HCT116 (cell line): ENCODE measurements at regions not wholly inside any gene's neighbourhood (a gene's known extent, or its start where the extent isn't known, plus 50 kb on each side); places are given as distances from the start of the nearest gene placed in this dataset.

Experiments
- ATAC-seq: fragments of 200-7000 bp; cut with Tn5 transposase; 2 replicates; pipeline ENCODE4 v1.9.1; 2020; ENCODE audit warnings: mild to moderate bottlenecking, moderate library complexity
- BruUV-seq: library from RNA; stranded (reverse); fragments of 400-500 nt; replicated peaks from 2 replicates; lab custom pipeline; 2021; lab: Mats Ljungman, UMichigan
- CTCF ChIA-PET: fragments of 300-600 bp; sonication (Branson Sonifier 250); formaldehyde crosslinking; loops from one replicate; lab custom pipeline; 2021; ENCODE audit warnings: antibody characterized with exemption; lab: Charles Lee
- POLR2A ChIA-PET: fragments of 300-600, 350-600 bp; sonication (Branson Sonifier 250); formaldehyde crosslinking; loops from one replicate; lab custom pipeline; 2021; ENCODE audit warnings: antibody characterized with exemption; lab: Charles Lee
- RAD21 ChIA-PET, 2 experiments: fragments of 300-600 bp; sonication (Branson Sonifier 250); formaldehyde crosslinking; loops; one replicate each; lab custom pipeline; 2023; ENCODE audit warnings: low total read pairs in 2 of 2; ENCODE audit not compliant: uncharacterized antibody in 2 of 2, unreplicated experiment in 2 of 2, low non-redundant PET in 1 of 2; lab: Charles Lee
- DNase-seq: peaks from one replicate; pipeline ENCODE4 v3.0.0-alpha.2; 2010; ENCODE audit warnings: low read depth, low spot score
- H2AFZ ChIP-seq: fragments of 200-600 bp; shearing (Covaris generic), sonication (generic); 2 replicates; pipeline ENCODE4 v1.6.1; 2017; ENCODE audit warnings: low read depth, mixed run types, mixed read lengths, antibody characterized with exemption, low read length; ENCODE audit not compliant: poor library complexity, severe bottlenecking
- H3K27ac ChIP-seq: 2 replicates; pipeline ENCODE4 v1.5.1; 2012; ENCODE audit warnings: low read depth, low read length
- H3K27me3 ChIP-seq: fragments of 200-600 bp; sonication (generic); 2 replicates; pipeline ENCODE4 v1.6.1; 2016; ENCODE audit warnings: mixed run types, low read length, mixed read lengths; ENCODE audit not compliant: insufficient read depth
- H3K36me3 ChIP-seq, 2 experiments: fragments of 200-500 bp in 1 of 2; fragments of 200-600 bp in 1 of 2; sonication (Bioruptor generic) in 1 of 2; sonication (generic) in 1 of 2; 2 replicates each; pipeline versions ENCODE4 v1.5.1 to v1.6.1; 2014 to 2016; ENCODE audit warnings: low read length in 2 of 2, inconsistent platforms in 1 of 2, mixed read lengths in 1 of 2, mixed run types in 1 of 2; ENCODE audit not compliant: insufficient read depth in 2 of 2, control insufficient read depth in 1 of 2
- H3K4me1 ChIP-seq, 2 experiments: fragments of 200-600 bp in 1 of 2; sonication (generic) in 1 of 2; 2 replicates each; pipeline versions ENCODE4 v1.5.1 to v1.6.1; 2012 to 2017; ENCODE audit warnings: low read length in 2 of 2, inconsistent platforms in 1 of 2, mild to moderate bottlenecking in 1 of 2, mixed read lengths in 1 of 2, mixed run types in 1 of 2, moderate library complexity in 1 of 2; ENCODE audit not compliant: insufficient read depth in 2 of 2, control insufficient read depth in 1 of 2
- H3K4me2 ChIP-seq: fragments of 200-600 bp; sonication (generic); 2 replicates; pipeline ENCODE4 v1.6.1; 2017; ENCODE audit warnings: mixed run types, low read length, mixed read lengths
- H3K4me3 ChIP-seq, 2 experiments: fragments of 200-600 bp in 1 of 2; sonication (generic) in 1 of 2; replicated peaks in 1 of 2; 2 replicates each; pipeline ENCODE4 v1.5.1; 2011 to 2016; ENCODE audit warnings: low read length in 2 of 2, control low read depth in 1 of 2, low read depth in 1 of 2, mild to moderate bottlenecking in 1 of 2, mixed read lengths in 1 of 2, mixed run types in 1 of 2
- H3K79me2 ChIP-seq: fragments of 200-600 bp; sonication (generic); 2 replicates; pipeline ENCODE4 v1.6.1; 2017; ENCODE audit warnings: mild to moderate bottlenecking, mixed run types, low read length, moderate library complexity, mixed read lengths; ENCODE audit not compliant: insufficient read depth
- H3K9ac ChIP-seq: fragments of 200-600 bp; sonication (generic); 2 replicates; pipeline ENCODE4 v1.6.1; 2016; ENCODE audit warnings: low read length, mixed read lengths
- H3K9me2 ChIP-seq: fragments of 200-600 bp; sonication (generic), shearing (Covaris generic); 2 replicates; pipeline ENCODE4 v1.6.1; 2017; ENCODE audit warnings: mixed run types, mild to moderate bottlenecking, moderate library complexity; ENCODE audit not compliant: insufficient read depth
- H3K9me3 ChIP-seq, 2 experiments: fragments of 200-500 bp in 1 of 2; fragments of 200-600 bp in 1 of 2; sonication (Bioruptor generic) in 1 of 2; sonication (generic) in 1 of 2; 2 replicates each; pipeline ENCODE4 v1.6.1; 2014 to 2017; ENCODE audit warnings: low read length in 2 of 2, mixed read lengths in 2 of 2, inconsistent platforms in 1 of 2, low read depth in 1 of 2, mild to moderate bottlenecking in 1 of 2, mixed run types in 1 of 2, moderate library complexity in 1 of 2; ENCODE audit not compliant: control insufficient read depth in 1 of 2, insufficient read depth in 1 of 2
- H4K20me1 ChIP-seq: fragments of 200-600 bp; sonication (generic), shearing (Covaris generic); 2 replicates; pipeline ENCODE4 v1.6.1; 2017; ENCODE audit warnings: mixed run types, mild to moderate bottlenecking, moderate library complexity; ENCODE audit not compliant: insufficient read depth
- CBX3 ChIP-seq: IDR thresholded peaks from 2 replicates; pipeline ENCODE4 v1.6.1; 2012; ENCODE audit warnings: low read depth
- ELF1 ChIP-seq: IDR thresholded peaks from 2 replicates; pipeline ENCODE4 v1.6.1; 2012; ENCODE audit warnings: low read depth, borderline replicate concordance
- POLR2A ChIP-seq: IDR thresholded peaks from 2 replicates; pipeline ENCODE4 v1.7.0; 2011; ENCODE audit warnings: borderline replicate concordance; ENCODE audit not compliant: insufficient read depth, insufficient read length; ENCODE audit errors: extremely low read depth
- POLR2AphosphoS5 ChIP-seq: IDR thresholded peaks from 2 replicates; pipeline ENCODE4 v1.6.1; 2011; ENCODE audit warnings: mild to moderate bottlenecking, low read depth, low read length, moderate library complexity
- RAD21 ChIP-seq: IDR thresholded peaks from 2 replicates; pipeline ENCODE4 v1.6.1; 2012; ENCODE audit warnings: low read depth, mild to moderate bottlenecking
- SIN3A ChIP-seq: IDR thresholded peaks from 2 replicates; pipeline ENCODE4 v1.6.1; 2012; ENCODE audit warnings: low read depth
- TCF7L2 ChIP-seq: IDR thresholded peaks from 2 replicates; pipeline ENCODE4 v1.7.0; 2011; ENCODE audit warnings: borderline replicate concordance, inconsistent platforms; ENCODE audit not compliant: insufficient read depth, insufficient read length; ENCODE audit errors: extremely low read depth
- YY1 ChIP-seq: IDR thresholded peaks from 2 replicates; pipeline ENCODE4 v1.6.1; 2011; ENCODE audit warnings: low read length, low read depth, moderate library complexity, mild to moderate bottlenecking; ENCODE audit not compliant: insufficient replicate concordance; ENCODE audit errors: extremely low read depth
- ZFX ChIP-seq: fragments of 450-650 bp; IDR thresholded peaks from 2 replicates; pipeline ENCODE4 v1.6.1; 2017
- intact Hi-C: fragments of 100-400 bp; cut with micrococcal nuclease; formaldehyde crosslinking; loops from 2 replicates; pipeline ENCODE4 v1.10.0; 2022
- TF ChIP-seq, protein P1 (sequence below), 3 experiments: fragments of 200-600 bp in 1 of 3; sonication (generic) in 1 of 3; IDR thresholded peaks in 2 of 3; conservative IDR thresholded peaks in 1 of 3; 2 replicates each; pipeline ENCODE4 v1.5.1; 2012 to 2017; ENCODE audit warnings: low read depth in 2 of 3, low read length in 2 of 3, antibody characterized with exemption in 1 of 3, borderline replicate concordance in 1 of 3, control low read depth in 1 of 3, mild to moderate bottlenecking in 1 of 3, mixed read lengths in 1 of 3, mixed run types in 1 of 3, moderate library complexity in 1 of 3; ENCODE audit not compliant: insufficient read depth in 1 of 3

DNA sequence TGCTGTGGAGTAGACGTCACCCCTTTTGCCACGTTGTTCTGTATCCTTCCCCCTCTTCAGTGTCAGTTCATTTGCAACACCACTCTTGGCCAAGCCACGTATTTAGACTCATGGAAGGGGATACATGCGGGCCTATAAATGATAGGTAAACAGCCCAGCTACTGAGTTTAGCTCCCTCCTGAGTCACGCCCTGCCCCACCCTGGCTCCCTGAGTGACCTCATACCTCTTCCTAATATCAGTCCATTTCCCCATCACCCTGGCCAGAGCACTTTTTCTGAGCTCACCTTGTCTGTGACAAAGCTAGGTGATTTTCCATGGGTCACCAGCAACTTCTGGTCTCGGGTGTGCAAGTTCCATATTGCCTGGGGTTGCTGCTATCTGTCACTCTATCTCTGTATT, 147.2 kb upstream of the MAF start:
- Histone ChIP-seq H3K4me3 (no peak overlapping the region), H3K4me1 (no peaks in the 10 kb centered on the region), H3K9me3 (peaks cover 41 to 45% of the 10 kb centered on the region in 2 experiments; a peak in 2 of 4 replicates), H3K27ac (no peak overlapping the region), H3K27me3 (no peaks in the 10 kb centered on the region), H3K36me3 (no peaks in the 10 kb centered on the region), H2AFZ (no peak overlapping the region), H3K9me2 (no peaks in the 10 kb centered on the region), H3K4me2 (no peak overlapping the region), H3K79me2 (no peaks in the 10 kb centered on the region), H4K20me1 (no peaks in the 10 kb centered on the region), H3K9ac (no peak overlapping the region)
- RAD21 ChIA-PET, result no interaction called here
- ATAC-seq, result no peak
- BruUV-seq, result no TSS peak
- DNase-seq, result no peak
- intact Hi-C loops, result no loop called here
- CTCF ChIA-PET, result no interaction called here
- TF ChIP-seq ELF1, result no peak
- no peak for TF ChIP-seq ZFX
- no peak for TF ChIP-seq POLR2A
- TF ChIP-seq POLR2AphosphoS5, result no peak
- TF ChIP-seq TCF7L2, result no peak
- no peak for TF ChIP-seq CBX3
- TF ChIP-seq, protein P1, sequence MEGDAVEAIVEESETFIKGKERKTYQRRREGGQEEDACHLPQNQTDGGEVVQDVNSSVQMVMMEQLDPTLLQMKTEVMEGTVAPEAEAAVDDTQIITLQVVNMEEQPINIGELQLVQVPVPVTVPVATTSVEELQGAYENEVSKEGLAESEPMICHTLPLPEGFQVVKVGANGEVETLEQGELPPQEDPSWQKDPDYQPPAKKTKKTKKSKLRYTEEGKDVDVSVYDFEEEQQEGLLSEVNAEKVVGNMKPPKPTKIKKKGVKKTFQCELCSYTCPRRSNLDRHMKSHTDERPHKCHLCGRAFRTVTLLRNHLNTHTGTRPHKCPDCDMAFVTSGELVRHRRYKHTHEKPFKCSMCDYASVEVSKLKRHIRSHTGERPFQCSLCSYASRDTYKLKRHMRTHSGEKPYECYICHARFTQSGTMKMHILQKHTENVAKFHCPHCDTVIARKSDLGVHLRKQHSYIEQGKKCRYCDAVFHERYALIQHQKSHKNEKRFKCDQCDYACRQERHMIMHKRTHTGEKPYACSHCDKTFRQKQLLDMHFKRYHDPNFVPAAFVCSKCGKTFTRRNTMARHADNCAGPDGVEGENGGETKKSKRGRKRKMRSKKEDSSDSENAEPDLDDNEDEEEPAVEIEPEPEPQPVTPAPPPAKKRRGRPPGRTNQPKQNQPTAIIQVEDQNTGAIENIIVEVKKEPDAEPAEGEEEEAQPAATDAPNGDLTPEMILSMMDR (IDR thresholded peaks at IDR 0.05 in 2 of 3, conservative IDR thresholded peaks at IDR 0.05 in 1 of 3; ENCODE audit: borderline replicate concordance in 1 of 3, insufficient read depth in 1 of 3, low read depth in 2 of 3, low read length in 2 of 3), result no peak
- TF ChIP-seq YY1, result no peak
- TF ChIP-seq SIN3A, result no peak
- no peak for TF ChIP-seq RAD21
- POLR2A ChIA-PET, result no interaction called here
